ENCODE measurements at regions not wholly inside any gene's neighbourhood (a gene's known extent, or its start where the extent isn't known, plus 50 kb on each side); places are given as distances from the start of the nearest gene placed in this dataset.

GRCh38 chrX:34576864-34577263 is 80.2 kb downstream of the TMEM47 start:
- no peak overlapping the region for H2AFZ ChIP-seq (ENCODE audit: low read depth, low read length)

GRCh38 chrX:34565981-34566380 is 91.1 kb downstream of the TMEM47 start:
- H3K27me3 ChIP-seq (ENCODE audit: insufficient read depth, low read length): no peaks in the 10 kb centered on the region
- no peaks in the 10 kb centered on the region for H3K36me3 ChIP-seq (ENCODE audit: insufficient read depth, low read length)
- no peak overlapping the region for H3K4me3 ChIP-seq (ENCODE audit: low read length)
- no peaks in the 10 kb centered on the region for H3K9me3 ChIP-seq (ENCODE audit: low read length)
- H2AFZ ChIP-seq (ENCODE audit: low read depth, low read length): no peak overlapping the region
- H3K4me1 ChIP-seq (ENCODE audit: insufficient read depth, low read length): no peaks in the 10 kb centered on the region

More at GRCh38 chrX:34576864-34577263, 80.2 kb downstream of the TMEM47 start:
- no peaks in the 10 kb centered on the region for H3K9me3 ChIP-seq (ENCODE audit: low read length)
- H3K27me3 ChIP-seq (ENCODE audit: insufficient read depth, low read length): no peaks in the 10 kb centered on the region
- no peaks in the 10 kb centered on the region for H3K36me3 ChIP-seq (ENCODE audit: insufficient read depth, low read length)
- H3K4me3 ChIP-seq (ENCODE audit: low read length): no peak overlapping the region
- no peaks in the 10 kb centered on the region for H3K4me1 ChIP-seq (ENCODE audit: insufficient read depth, low read length)

- H3K27me3 ChIP-seq (ENCODE audit: insufficient read depth, low read length): no peaks in the 10 kb centered on the region
- no peaks in the 10 kb centered on the region for H3K36me3 ChIP-seq (ENCODE audit: insufficient read depth, low read length)
- H3K4me3 ChIP-seq (ENCODE audit: low read length): no peak overlapping the region
- H3K9me3 ChIP-seq (ENCODE audit: low read length): no peaks in the 10 kb centered on the region
- no peak overlapping the region for H2AFZ ChIP-seq (ENCODE audit: low read depth, low read length)
- H3K4me1 ChIP-seq (ENCODE audit: insufficient read depth, low read length): no peaks in the 10 kb centered on the region
These were observed 93.3 kb downstream of the TMEM47 start for GRCh38 chrX:34563804-34564203.

- Histone ChIP-seq H3K4me3 (ENCODE audit: low read length) (no peak overlapping the region), H3K9me3 (ENCODE audit: low read length) (no peaks in the 10 kb centered on the region), H3K27me3 (ENCODE audit: insufficient read depth, low read length) (no peaks in the 10 kb centered on the region), H2AFZ (ENCODE audit: low read depth, low read length) (no peak overlapping the region), H3K36me3 (ENCODE audit: insufficient read depth, low read length) (no peaks in the 10 kb centered on the region), H3K4me1 (ENCODE audit: insufficient read depth, low read length) (no peaks in the 10 kb centered on the region)
These were observed 94.0 kb downstream of the TMEM47 start for GRCh38 chrX:34563061-34563460.

DNA sequence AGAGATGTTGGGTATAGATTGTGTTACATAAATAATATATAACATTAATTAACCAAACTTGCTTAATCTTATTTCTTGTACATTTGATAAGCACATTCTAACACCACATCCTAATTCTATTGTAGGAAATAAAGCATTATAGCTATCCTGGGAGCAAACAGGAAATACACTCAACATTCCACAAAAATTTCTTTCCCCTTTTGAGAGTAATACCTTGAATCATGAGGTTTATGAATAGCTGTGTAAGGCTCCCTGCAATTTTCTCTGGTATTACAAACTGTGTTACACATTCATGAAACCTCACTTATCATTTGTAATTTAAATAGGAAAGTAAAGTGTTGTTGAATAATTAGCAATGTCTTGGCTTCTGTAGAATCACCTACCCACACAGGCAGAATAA is 95.1 kb downstream of the TMEM47 start:
- no peaks in the 10 kb centered on the region for H3K9me3 ChIP-seq (ENCODE audit: low read length)
- no peak overlapping the region for H2AFZ ChIP-seq (ENCODE audit: low read depth, low read length)
- no peak overlapping the region for H3K4me3 ChIP-seq (ENCODE audit: low read length)
- no peaks in the 10 kb centered on the region for H3K4me1 ChIP-seq (ENCODE audit: insufficient read depth, low read length)
- no peaks in the 10 kb centered on the region for H3K27me3 ChIP-seq (ENCODE audit: insufficient read depth, low read length)
- H3K36me3 ChIP-seq (ENCODE audit: insufficient read depth, low read length): no peaks in the 10 kb centered on the region

DNA sequence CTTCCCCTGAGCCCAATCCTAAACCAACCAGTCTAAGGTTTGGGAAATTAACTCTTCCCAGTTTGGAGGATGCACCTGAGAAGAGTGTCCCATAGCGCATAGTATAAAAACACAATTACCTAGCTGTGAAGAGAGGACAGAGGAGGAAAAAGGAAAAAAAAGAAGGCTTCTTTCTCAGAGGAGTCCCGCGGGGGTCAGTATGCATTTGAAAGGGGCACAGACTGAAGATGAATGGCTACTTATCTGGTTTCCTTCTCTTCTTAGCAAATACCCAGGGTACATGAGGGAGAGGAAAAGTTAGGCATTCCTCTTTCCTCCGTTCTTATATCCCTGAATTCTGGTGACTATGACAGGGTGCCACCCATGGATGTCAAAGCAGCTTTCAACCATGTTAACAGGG is 96.9 kb downstream of the TMEM47 start:
- Histone ChIP-seq H3K9me3 (ENCODE audit: low read length) (no peaks in the 10 kb centered on the region), H3K4me1 (ENCODE audit: insufficient read depth, low read length) (no peaks in the 10 kb centered on the region), H3K27me3 (ENCODE audit: insufficient read depth, low read length) (no peaks in the 10 kb centered on the region), H3K36me3 (ENCODE audit: insufficient read depth, low read length) (no peaks in the 10 kb centered on the region), H2AFZ (ENCODE audit: low read depth, low read length) (peak overlapping the region; percentile 9), H3K4me3 (ENCODE audit: low read length) (no peak overlapping the region)

GRCh38 chrX:34559325-34559724 is 97.8 kb downstream of the TMEM47 start:
- Histone ChIP-seq H3K9me3 (ENCODE audit: low read length) (no peaks in the 10 kb centered on the region), H3K4me1 (ENCODE audit: insufficient read depth, low read length) (no peaks in the 10 kb centered on the region), H3K4me3 (ENCODE audit: low read length) (no peak overlapping the region), H3K27me3 (ENCODE audit: insufficient read depth, low read length) (no peaks in the 10 kb centered on the region), H2AFZ (ENCODE audit: low read depth, low read length) (no peak overlapping the region), H3K36me3 (ENCODE audit: insufficient read depth, low read length) (no peaks in the 10 kb centered on the region)

- H3K4me3 ChIP-seq (ENCODE audit: low read length): no peak overlapping the region
These were observed 99.4 kb downstream of the TMEM47 start for GRCh38 chrX:34557733-34558132.

DNA sequence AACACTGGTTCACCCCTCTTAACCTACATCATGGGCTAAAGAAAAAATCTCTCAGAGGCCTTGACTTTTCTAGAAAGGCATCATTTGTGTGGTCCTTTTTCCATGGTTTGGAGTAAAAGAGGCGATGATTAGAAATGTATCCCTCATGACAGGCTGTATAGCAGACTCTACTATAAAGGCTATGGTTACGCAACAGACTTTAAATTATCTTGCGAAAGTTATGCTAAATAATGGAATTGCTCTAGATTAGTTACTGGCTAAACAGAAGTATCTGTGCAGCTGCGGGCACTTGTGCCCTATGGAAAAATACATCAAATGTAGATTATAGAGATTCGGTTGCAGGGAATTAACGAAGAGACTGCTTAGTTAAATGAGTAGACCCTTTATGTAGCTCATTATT is 101.6 kb downstream of the TMEM47 start:
- no peaks in the 10 kb centered on the region for H3K4me1 ChIP-seq (ENCODE audit: insufficient read depth, low read length)
- H3K36me3 ChIP-seq (ENCODE audit: insufficient read depth, low read length): no peaks in the 10 kb centered on the region
- H3K9me3 ChIP-seq (ENCODE audit: low read length): no peaks in the 10 kb centered on the region
- H2AFZ ChIP-seq (ENCODE audit: low read depth, low read length): no peak overlapping the region
- H3K27me3 ChIP-seq (ENCODE audit: insufficient read depth, low read length): no peaks in the 10 kb centered on the region
- H3K4me3 ChIP-seq (ENCODE audit: low read length): no peak overlapping the region

More at GRCh38 chrX:34557733-34558132, 99.4 kb downstream of the TMEM47 start:
- no peaks in the 10 kb centered on the region for H3K4me1 ChIP-seq (ENCODE audit: insufficient read depth, low read length)
- no peaks in the 10 kb centered on the region for H3K9me3 ChIP-seq (ENCODE audit: low read length)
- H2AFZ ChIP-seq (ENCODE audit: low read depth, low read length): no peak overlapping the region
- H3K36me3 ChIP-seq (ENCODE audit: insufficient read depth, low read length): no peaks in the 10 kb centered on the region
- H3K27me3 ChIP-seq (ENCODE audit: insufficient read depth, low read length): no peaks in the 10 kb centered on the region

- H3K27me3 ChIP-seq (ENCODE audit: insufficient read depth, low read length): no peaks in the 10 kb centered on the region
- H3K36me3 ChIP-seq (ENCODE audit: insufficient read depth, low read length): no peaks in the 10 kb centered on the region
- no peak overlapping the region for H2AFZ ChIP-seq (ENCODE audit: low read depth, low read length)
- peaks cover 3% of the 10 kb centered on the region for H3K4me1 ChIP-seq (ENCODE audit: insufficient read depth, low read length)
- no peaks in the 10 kb centered on the region for H3K9me3 ChIP-seq (ENCODE audit: low read length)
- no peak overlapping the region for H3K4me3 ChIP-seq (ENCODE audit: low read length)
These were observed 110.7 kb downstream of the TMEM47 start for GRCh38 chrX:34546366-34546765.

DNA sequence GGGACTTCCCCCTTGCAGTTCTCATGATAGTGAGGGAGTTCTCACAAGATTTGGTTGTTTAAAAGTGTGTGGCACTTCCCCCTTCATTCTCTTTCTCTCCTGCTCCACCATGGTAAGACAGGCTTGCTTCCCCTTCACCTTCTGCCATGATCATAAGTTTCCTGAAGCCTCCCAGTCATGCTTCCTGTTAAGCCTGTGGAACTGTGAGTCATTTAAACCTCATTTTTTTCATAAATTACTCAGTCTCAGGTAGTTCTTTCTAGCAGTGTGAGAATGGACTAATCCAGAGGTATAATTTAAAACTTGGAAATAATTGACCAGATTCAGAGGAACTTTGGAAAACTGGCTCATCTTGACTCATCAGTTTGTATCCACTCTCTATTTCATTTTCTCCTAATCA is 129.0 kb downstream of the TMEM47 start:
- Histone ChIP-seq H3K36me3 (ENCODE audit: insufficient read depth, low read length) (no peaks in the 10 kb centered on the region), H3K4me1 (ENCODE audit: insufficient read depth, low read length) (no peaks in the 10 kb centered on the region), H3K4me3 (ENCODE audit: low read length) (no peak overlapping the region), H3K9me3 (ENCODE audit: low read length) (no peaks in the 10 kb centered on the region), H3K27me3 (ENCODE audit: insufficient read depth, low read length) (peaks cover 2% of the 10 kb centered on the region), H2AFZ (ENCODE audit: low read depth, low read length) (no peak overlapping the region)

- H3K4me3 ChIP-seq (ENCODE audit: low read length): no peak overlapping the region
- no peaks in the 10 kb centered on the region for H3K36me3 ChIP-seq (ENCODE audit: insufficient read depth, low read length)
- no peaks in the 10 kb centered on the region for H3K4me1 ChIP-seq (ENCODE audit: insufficient read depth, low read length)
- no peaks in the 10 kb centered on the region for H3K27me3 ChIP-seq (ENCODE audit: insufficient read depth, low read length)
- no peak overlapping the region for H2AFZ ChIP-seq (ENCODE audit: low read depth, low read length)
- no peaks in the 10 kb centered on the region for H3K9me3 ChIP-seq (ENCODE audit: low read length)
These were observed 135.5 kb downstream of the TMEM47 start for GRCh38 chrX:34521563-34521962.

GRCh38 chrX:34509394-34509793 is 147.7 kb downstream of the TMEM47 start:
- Histone ChIP-seq H2AFZ (ENCODE audit: low read depth, low read length) (no peak overlapping the region), H3K9me3 (ENCODE audit: low read length) (no peaks in the 10 kb centered on the region), H3K4me1 (ENCODE audit: insufficient read depth, low read length) (no peaks in the 10 kb centered on the region), H3K4me3 (ENCODE audit: low read length) (no peak overlapping the region), H3K36me3 (ENCODE audit: insufficient read depth, low read length) (no peaks in the 10 kb centered on the region), H3K27me3 (ENCODE audit: insufficient read depth, low read length) (no peaks in the 10 kb centered on the region)

GRCh38 chrX:34503119-34503518 is 154.0 kb downstream of the TMEM47 start:
- Histone ChIP-seq H3K36me3 (ENCODE audit: insufficient read depth, low read length) (no peaks in the 10 kb centered on the region), H3K4me3 (ENCODE audit: low read length) (no peak overlapping the region), H3K27me3 (ENCODE audit: insufficient read depth, low read length) (no peaks in the 10 kb centered on the region), H3K4me1 (ENCODE audit: insufficient read depth, low read length) (no peaks in the 10 kb centered on the region), H3K9me3 (ENCODE audit: low read length) (no peaks in the 10 kb centered on the region), H2AFZ (ENCODE audit: low read depth, low read length) (no peak overlapping the region)
